WTC11 (cell line): ENCODE measurements at regions not wholly inside any gene's neighbourhood (a gene's known extent, or its start where the extent isn't known, plus 50 kb on each side); places are given as distances from the start of the nearest gene placed in this dataset.

Experiments
- ATAC-seq: fragments of 200-7000 bp; cut with Tn5 transposase; 2 replicates; pipeline ENCODE4 v1.10.0; 2021; ENCODE audit warnings: mild to moderate bottlenecking, moderate library complexity
- CTCF ChIA-PET: fragments of 300-600 bp; sonication (Branson Sonifier 250); formaldehyde crosslinking; loops from one replicate; lab custom pipeline; 2021; ENCODE audit warnings: antibody characterized with exemption; lab: Charles Lee
- POLR2A ChIA-PET: fragments of 350-600 bp; sonication (Branson Sonifier 250); formaldehyde crosslinking; loops from one replicate; lab custom pipeline; 2021; ENCODE audit warnings: antibody characterized with exemption; lab: Charles Lee
- DNase-seq: peaks from one replicate; pipeline ENCODE4 v3.0.0; 2021; ENCODE audit warnings: low spot score
- H3K27ac Mint-ChIP-seq: 2 replicates; pipeline ENCODE4 v1.8.0; 2021; ENCODE audit warnings: mixed read lengths
- H3K27me3 Mint-ChIP-seq: 2 replicates; pipeline ENCODE4 v1.8.0; 2021; ENCODE audit warnings: low read depth, mild to moderate bottlenecking, moderate library complexity, mixed read lengths
- H3K36me3 Mint-ChIP-seq: 2 replicates; pipeline ENCODE4 v1.8.0; 2021; ENCODE audit warnings: mixed read lengths
- H3K4me1 Mint-ChIP-seq: 2 replicates; pipeline ENCODE4 v1.8.0; 2022; ENCODE audit warnings: mixed read lengths
- H3K4me3 Mint-ChIP-seq: 2 replicates; pipeline ENCODE4 v1.8.0; 2021; ENCODE audit warnings: mild to moderate bottlenecking, moderate library complexity, mixed read lengths
- H3K9me3 Mint-ChIP-seq: 2 replicates; pipeline ENCODE4 v1.8.0; 2021; ENCODE audit warnings: mixed read lengths
- EMX1 ChIP-seq: fragments of 250-450 bp; sonication (Bioruptor Pico); IDR thresholded peaks from 2 replicates; pipeline ENCODE4 v1.8.0; 2021; ENCODE audit warnings: mild to moderate bottlenecking
- ETV6 ChIP-seq: sonication (generic); formaldehyde crosslinking; IDR thresholded peaks from 2 replicates; pipeline ENCODE4 v1.8.1; 2022; ENCODE audit warnings: mild to moderate bottlenecking, missing genetic modification reagents
- GABPB1 ChIP-seq: sonication (generic); formaldehyde crosslinking; IDR thresholded peaks from 2 replicates; pipeline ENCODE4 v1.8.1; 2023; ENCODE audit warnings: mild to moderate bottlenecking, missing genetic modification reagents
- HMGA2 ChIP-seq: fragments of 250-450 bp; sonication (Bioruptor Pico); IDR thresholded peaks from 2 replicates; pipeline ENCODE4 v1.4.0; 2021; ENCODE audit warnings: mild to moderate bottlenecking, moderate library complexity
- IRF2 ChIP-seq: sonication (generic); formaldehyde crosslinking; IDR thresholded peaks from 2 replicates; pipeline ENCODE4 v1.8.0; 2022; ENCODE audit warnings: low read depth, missing genetic modification reagents, borderline replicate concordance
- KAT7 ChIP-seq: sonication (generic); formaldehyde crosslinking; IDR thresholded peaks from 2 replicates; pipeline ENCODE4 v1.8.1; 2023; ENCODE audit warnings: missing genetic modification reagents, mild to moderate bottlenecking, borderline replicate concordance
- SMAD4 ChIP-seq: sonication (generic); formaldehyde crosslinking; IDR thresholded peaks from 2 replicates; pipeline ENCODE4 v1.8.0; 2022; ENCODE audit warnings: mild to moderate bottlenecking, missing genetic modification reagents
- TCF7 ChIP-seq: sonication (generic); formaldehyde crosslinking; IDR thresholded peaks from 2 replicates; pipeline ENCODE4 v1.8.0; 2022; ENCODE audit warnings: mild to moderate bottlenecking, low read depth, missing genetic modification reagents, moderate library complexity
- ZBTB21 ChIP-seq: sonication (generic); formaldehyde crosslinking; IDR thresholded peaks from 2 replicates; pipeline ENCODE4 v1.8.1; 2023; ENCODE audit warnings: mild to moderate bottlenecking, missing genetic modification reagents, borderline replicate concordance
- ZNF121 ChIP-seq: sonication (generic); formaldehyde crosslinking; IDR thresholded peaks from 2 replicates; pipeline ENCODE4 v1.8.0; 2023; ENCODE audit warnings: missing genetic modification reagents
- ZNF512 ChIP-seq: sonication (generic); formaldehyde crosslinking; IDR thresholded peaks from 2 replicates; pipeline ENCODE4 v1.8.1; 2022; ENCODE audit warnings: missing genetic modification reagents, borderline replicate concordance
- ZNF671 ChIP-seq: fragments of 250-450 bp; sonication (Bioruptor Pico); IDR thresholded peaks from 2 replicates; pipeline ENCODE4 v1.8.0; 2021; ENCODE audit warnings: mild to moderate bottlenecking
- TF ChIP-seq, protein P1 (sequence below): fragments of 250-450 bp; sonication (Bioruptor Pico); IDR thresholded peaks from 2 replicates; pipeline ENCODE4 v2.1.2; 2022; ENCODE audit warnings: mild to moderate bottlenecking, moderate library complexity
- TF ChIP-seq, protein P2 (sequence below): sonication (generic); formaldehyde crosslinking; IDR thresholded peaks from 2 replicates; pipeline ENCODE4 v1.8.1; 2023; ENCODE audit warnings: mild to moderate bottlenecking, missing genetic modification reagents, moderate library complexity
- TF ChIP-seq, protein P3 (sequence below): fragments of 250-450 bp; sonication (Bioruptor Pico); IDR thresholded peaks from 2 replicates; pipeline ENCODE4 v1.8.0; 2021; ENCODE audit warnings: mild to moderate bottlenecking
- TF ChIP-seq, protein P4 (sequence below): fragments of 250-450 bp; sonication (Bioruptor Pico); IDR thresholded peaks from 2 replicates; pipeline ENCODE4 v1.9.0; 2021; ENCODE audit warnings: mild to moderate bottlenecking
- TF ChIP-seq, protein P5 (sequence below): sonication (generic); formaldehyde crosslinking; IDR thresholded peaks from 2 replicates; pipeline ENCODE4 v1.8.0; 2022; ENCODE audit warnings: missing genetic modification reagents

GRCh38 chr11:109165035-109165434 is 257.0 kb upstream of the C11orf87 start:
- Mint-ChIP-seq H3K4me1 (no peaks in the 10 kb centered on the region), H3K4me3 (no peak overlapping the region), H3K27me3 (no peaks in the 10 kb centered on the region; the same call in 1 of the 2 replicates), H3K27ac (no peak overlapping the region), H3K9me3 (peaks cover 11% of the 10 kb centered on the region), H3K36me3 (no peaks in the 10 kb centered on the region)
- ATAC-seq = no peak
- TF ChIP-seq ETV6 (CRISPR knock-in tag) = no peak
- TF ChIP-seq, protein P1, sequence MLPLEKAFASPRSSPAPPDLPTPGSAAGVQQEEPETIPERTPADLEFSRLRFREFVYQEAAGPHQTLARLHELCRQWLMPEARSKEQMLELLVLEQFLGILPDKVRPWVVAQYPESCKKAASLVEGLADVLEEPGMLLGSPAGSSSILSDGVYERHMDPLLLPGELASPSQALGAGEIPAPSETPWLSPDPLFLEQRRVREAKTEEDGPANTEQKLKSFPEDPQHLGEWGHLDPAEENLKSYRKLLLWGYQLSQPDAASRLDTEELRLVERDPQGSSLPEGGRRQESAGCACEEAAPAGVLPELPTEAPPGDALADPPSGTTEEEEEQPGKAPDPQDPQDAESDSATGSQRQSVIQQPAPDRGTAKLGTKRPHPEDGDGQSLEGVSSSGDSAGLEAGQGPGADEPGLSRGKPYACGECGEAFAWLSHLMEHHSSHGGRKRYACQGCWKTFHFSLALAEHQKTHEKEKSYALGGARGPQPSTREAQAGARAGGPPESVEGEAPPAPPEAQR (CRISPR knock-in tag) = no peak
- no peak for TF ChIP-seq HMGA2
- TF ChIP-seq, protein P2, sequence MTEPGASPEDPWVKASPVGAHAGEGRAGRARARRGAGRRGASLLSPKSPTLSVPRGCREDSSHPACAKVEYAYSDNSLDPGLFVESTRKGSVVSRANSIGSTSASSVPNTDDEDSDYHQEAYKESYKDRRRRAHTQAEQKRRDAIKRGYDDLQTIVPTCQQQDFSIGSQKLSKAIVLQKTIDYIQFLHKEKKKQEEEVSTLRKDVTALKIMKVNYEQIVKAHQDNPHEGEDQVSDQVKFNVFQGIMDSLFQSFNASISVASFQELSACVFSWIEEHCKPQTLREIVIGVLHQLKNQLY (CRISPR knock-in tag) = no peak
- TF ChIP-seq KAT7 (CRISPR knock-in tag) = no peak
- no peak for TF ChIP-seq EMX1 (CRISPR knock-in tag)
- TF ChIP-seq, protein P3, sequence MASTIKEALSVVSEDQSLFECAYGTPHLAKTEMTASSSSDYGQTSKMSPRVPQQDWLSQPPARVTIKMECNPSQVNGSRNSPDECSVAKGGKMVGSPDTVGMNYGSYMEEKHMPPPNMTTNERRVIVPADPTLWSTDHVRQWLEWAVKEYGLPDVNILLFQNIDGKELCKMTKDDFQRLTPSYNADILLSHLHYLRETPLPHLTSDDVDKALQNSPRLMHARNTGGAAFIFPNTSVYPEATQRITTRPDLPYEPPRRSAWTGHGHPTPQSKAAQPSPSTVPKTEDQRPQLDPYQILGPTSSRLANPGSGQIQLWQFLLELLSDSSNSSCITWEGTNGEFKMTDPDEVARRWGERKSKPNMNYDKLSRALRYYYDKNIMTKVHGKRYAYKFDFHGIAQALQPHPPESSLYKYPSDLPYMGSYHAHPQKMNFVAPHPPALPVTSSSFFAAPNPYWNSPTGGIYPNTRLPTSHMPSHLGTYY (CRISPR knock-in tag) = no peak
- no peak for TF ChIP-seq ZNF512
- TF ChIP-seq, protein P4, sequence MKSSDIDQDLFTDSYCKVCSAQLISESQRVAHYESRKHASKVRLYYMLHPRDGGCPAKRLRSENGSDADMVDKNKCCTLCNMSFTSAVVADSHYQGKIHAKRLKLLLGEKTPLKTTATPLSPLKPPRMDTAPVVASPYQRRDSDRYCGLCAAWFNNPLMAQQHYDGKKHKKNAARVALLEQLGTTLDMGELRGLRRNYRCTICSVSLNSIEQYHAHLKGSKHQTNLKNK (CRISPR knock-in tag) = no peak
- TF ChIP-seq TCF7 = no peak
- no peak for TF ChIP-seq ZNF671 (CRISPR knock-in tag)
- TF ChIP-seq SMAD4 = no peak
- no peak for TF ChIP-seq ZBTB21 (CRISPR knock-in tag)
- TF ChIP-seq IRF2 (CRISPR knock-in tag) = no peak
- ChIA-PET CTCF (no interaction called here), POLR2A (no interaction called here)
- no peak for DNase-seq

DNA sequence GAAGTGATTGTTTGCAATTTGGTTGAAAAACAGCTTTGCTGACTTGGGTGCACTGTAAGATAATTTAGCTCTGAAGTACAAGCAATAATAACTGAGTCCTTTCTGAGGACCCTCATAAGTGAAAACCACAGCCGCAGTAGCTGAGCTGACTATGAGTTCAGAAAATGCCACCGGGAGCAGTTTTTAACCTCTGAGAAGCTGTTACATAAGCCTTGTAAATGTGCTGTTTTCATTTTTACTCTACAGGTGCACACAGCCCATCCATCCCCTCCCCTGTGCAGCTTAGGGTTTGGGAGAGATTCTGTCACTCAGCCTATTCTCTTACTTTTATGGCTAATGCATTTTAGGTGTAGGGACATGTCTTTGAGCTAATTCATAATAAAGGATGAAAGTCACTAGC is 255.5 kb upstream of the C11orf87 start:
- no peak overlapping the region for H3K27ac Mint-ChIP-seq
- CTCF ChIA-PET = no interaction called here
- no peak for TF ChIP-seq GABPB1 (CRISPR knock-in tag)
- TF ChIP-seq, protein P5, sequence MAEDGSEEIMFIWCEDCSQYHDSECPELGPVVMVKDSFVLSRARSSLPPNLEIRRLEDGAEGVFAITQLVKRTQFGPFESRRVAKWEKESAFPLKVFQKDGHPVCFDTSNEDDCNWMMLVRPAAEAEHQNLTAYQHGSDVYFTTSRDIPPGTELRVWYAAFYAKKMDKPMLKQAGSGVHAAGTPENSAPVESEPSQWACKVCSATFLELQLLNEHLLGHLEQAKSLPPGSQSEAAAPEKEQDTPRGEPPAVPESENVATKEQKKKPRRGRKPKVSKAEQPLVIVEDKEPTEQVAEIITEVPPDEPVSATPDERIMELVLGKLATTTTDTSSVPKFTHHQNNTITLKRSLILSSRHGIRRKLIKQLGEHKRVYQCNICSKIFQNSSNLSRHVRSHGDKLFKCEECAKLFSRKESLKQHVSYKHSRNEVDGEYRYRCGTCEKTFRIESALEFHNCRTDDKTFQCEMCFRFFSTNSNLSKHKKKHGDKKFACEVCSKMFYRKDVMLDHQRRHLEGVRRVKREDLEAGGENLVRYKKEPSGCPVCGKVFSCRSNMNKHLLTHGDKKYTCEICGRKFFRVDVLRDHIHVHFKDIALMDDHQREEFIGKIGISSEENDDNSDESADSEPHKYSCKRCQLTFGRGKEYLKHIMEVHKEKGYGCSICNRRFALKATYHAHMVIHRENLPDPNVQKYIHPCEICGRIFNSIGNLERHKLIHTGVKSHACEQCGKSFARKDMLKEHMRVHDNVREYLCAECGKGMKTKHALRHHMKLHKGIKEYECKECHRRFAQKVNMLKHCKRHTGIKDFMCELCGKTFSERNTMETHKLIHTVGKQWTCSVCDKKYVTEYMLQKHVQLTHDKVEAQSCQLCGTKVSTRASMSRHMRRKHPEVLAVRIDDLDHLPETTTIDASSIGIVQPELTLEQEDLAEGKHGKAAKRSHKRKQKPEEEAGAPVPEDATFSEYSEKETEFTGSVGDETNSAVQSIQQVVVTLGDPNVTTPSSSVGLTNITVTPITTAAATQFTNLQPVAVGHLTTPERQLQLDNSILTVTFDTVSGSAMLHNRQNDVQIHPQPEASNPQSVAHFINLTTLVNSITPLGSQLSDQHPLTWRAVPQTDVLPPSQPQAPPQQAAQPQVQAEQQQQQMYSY (CRISPR knock-in tag) = no peak
- no peak for TF ChIP-seq ZNF121 (CRISPR knock-in tag)
- TF ChIP-seq ETV6 (CRISPR knock-in tag) = no peak
- POLR2A ChIA-PET = no interaction called here
- H3K27me3 Mint-ChIP-seq = no peaks in the 10 kb centered on the region; the same call in 1 of the 2 replicates
- ATAC-seq (no peak), DNase-seq (no peak)
- H3K4me1 Mint-ChIP-seq = no peaks in the 10 kb centered on the region
- H3K9me3 Mint-ChIP-seq = no peaks in the 10 kb centered on the region; the same call in 1 of the 2 replicates
- no peaks in the 10 kb centered on the region for H3K36me3 Mint-ChIP-seq
- no peak overlapping the region for H3K4me3 Mint-ChIP-seq
